ENCODE measurements at regions not wholly inside any gene's neighbourhood (a gene's known extent, or its start where the extent isn't known, plus 50 kb on each side); places are given as distances from the start of the nearest gene placed in this dataset.

DNA sequence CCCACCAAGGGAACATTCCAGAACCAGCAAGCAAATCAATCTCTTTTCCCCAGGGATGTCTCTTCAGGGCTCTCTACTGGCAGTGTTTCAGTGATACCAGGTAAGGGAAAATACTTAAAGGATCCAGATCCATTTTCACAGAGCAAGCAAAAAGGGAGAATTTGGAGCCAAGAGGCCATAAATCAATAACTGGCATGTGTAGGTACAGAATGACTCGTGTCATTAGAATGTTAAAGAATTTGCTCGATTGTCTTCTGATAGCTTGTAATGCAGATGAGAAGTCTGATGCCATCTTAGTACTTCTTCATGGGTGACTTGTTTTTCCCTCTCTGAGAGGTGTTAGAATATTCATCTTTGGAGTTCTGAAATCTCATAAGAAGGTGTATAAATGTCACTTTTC lies 242.9 kb downstream of the KTN1 start:
- H3K27ac ChIP-seq (ENCODE audit: low read length) = no peak overlapping the region
- no peaks in the 10 kb centered on the region for H3K79me2 ChIP-seq (ENCODE audit: insufficient read depth, low read length)
- no peaks in the 10 kb centered on the region for H3K9me3 ChIP-seq (ENCODE audit: insufficient read depth, low read length, severe bottlenecking)
- no peaks in the 10 kb centered on the region for H3K36me3 ChIP-seq (ENCODE audit: insufficient read depth, low read length)
- H2AFZ ChIP-seq (ENCODE audit: low read depth, low read length) = no peak overlapping the region; the same call in 1 of the 2 replicates
- H3K4me1 ChIP-seq (ENCODE audit: insufficient read depth, low read length) = no peaks in the 10 kb centered on the region
- H3K27me3 ChIP-seq (ENCODE audit: insufficient read depth, low read length, poor library complexity) = no peaks in the 10 kb centered on the region
- TF ChIP-seq, protein P1, sequence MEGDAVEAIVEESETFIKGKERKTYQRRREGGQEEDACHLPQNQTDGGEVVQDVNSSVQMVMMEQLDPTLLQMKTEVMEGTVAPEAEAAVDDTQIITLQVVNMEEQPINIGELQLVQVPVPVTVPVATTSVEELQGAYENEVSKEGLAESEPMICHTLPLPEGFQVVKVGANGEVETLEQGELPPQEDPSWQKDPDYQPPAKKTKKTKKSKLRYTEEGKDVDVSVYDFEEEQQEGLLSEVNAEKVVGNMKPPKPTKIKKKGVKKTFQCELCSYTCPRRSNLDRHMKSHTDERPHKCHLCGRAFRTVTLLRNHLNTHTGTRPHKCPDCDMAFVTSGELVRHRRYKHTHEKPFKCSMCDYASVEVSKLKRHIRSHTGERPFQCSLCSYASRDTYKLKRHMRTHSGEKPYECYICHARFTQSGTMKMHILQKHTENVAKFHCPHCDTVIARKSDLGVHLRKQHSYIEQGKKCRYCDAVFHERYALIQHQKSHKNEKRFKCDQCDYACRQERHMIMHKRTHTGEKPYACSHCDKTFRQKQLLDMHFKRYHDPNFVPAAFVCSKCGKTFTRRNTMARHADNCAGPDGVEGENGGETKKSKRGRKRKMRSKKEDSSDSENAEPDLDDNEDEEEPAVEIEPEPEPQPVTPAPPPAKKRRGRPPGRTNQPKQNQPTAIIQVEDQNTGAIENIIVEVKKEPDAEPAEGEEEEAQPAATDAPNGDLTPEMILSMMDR (IDR thresholded peaks at IDR 0.05; ENCODE audit: borderline replicate concordance, extremely low read depth, low read length, poor library complexity, severe bottlenecking) = no peak
- no peak for TF ChIP-seq EZH2 (IDR thresholded peaks at IDR 0.05; ENCODE audit: borderline replicate concordance, low read depth, low read length, severe bottlenecking)
- no peak overlapping the region for H3K9ac ChIP-seq (ENCODE audit: low read depth, low read length)
- H3K4me3 ChIP-seq (ENCODE audit: low read depth in 1 of 2, low read length in 2 of 2) = no peak overlapping the region
- H3K4me2 ChIP-seq (ENCODE audit: insufficient read depth, low read length) = no peak overlapping the region
- DNase-seq = no peak
- no peaks in the 10 kb centered on the region for H4K20me1 ChIP-seq (ENCODE audit: insufficient read depth, low read length)
- no peak for ATAC-seq (ENCODE audit: insufficient read depth, low read depth)

DNA sequence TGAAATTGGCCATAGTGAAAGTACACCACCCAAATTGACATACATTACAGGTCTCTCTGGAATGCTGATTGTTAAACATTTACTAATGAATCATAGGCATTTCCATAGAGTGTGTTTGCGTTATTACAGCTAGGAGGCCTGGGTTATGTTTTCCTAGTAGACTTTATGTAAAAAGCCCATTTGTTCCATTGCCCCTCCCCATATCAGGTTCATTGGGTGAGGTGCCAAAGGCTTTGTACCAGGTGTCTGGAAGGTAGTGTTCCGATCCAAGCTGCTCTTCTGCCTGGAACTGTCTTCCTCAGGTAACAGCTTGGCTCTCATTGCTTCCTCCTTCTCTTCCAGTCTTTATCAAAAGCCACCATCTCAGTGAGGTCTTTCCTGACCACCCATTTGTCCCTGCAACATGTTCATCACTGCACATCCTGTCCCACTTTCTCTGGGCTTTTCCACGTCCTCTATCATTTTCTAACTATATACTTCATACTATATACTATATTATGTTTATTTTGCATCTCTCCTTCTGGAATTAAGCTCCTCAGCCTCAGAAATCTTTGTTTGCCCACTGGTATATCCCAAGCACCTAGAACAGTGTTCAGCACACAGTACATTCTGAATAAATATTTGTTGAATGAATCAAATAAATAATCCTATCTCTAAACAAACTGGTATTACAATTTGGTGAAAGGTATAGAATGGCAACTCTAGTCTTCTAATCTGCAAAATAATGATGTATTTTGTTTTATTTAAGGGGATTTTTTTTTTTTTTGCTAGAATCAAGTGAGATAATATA lies 252.3 kb downstream of the KTN1 start:
- Histone ChIP-seq H3K27me3 (ENCODE audit: insufficient read depth, low read length, poor library complexity) (no peaks in the 10 kb centered on the region), H3K27ac (ENCODE audit: low read length) (no peak overlapping the region), H3K79me2 (ENCODE audit: insufficient read depth, low read length) (no peaks in the 10 kb centered on the region), H3K9ac (ENCODE audit: low read depth, low read length) (no peak overlapping the region), H4K20me1 (ENCODE audit: insufficient read depth, low read length) (no peaks in the 10 kb centered on the region), H3K4me1 (ENCODE audit: insufficient read depth, low read length) (no peaks in the 10 kb centered on the region), H3K4me2 (ENCODE audit: insufficient read depth, low read length) (no peak overlapping the region), H3K9me3 (ENCODE audit: insufficient read depth, low read length, severe bottlenecking) (no peaks in the 10 kb centered on the region), H3K36me3 (ENCODE audit: insufficient read depth, low read length) (no peaks in the 10 kb centered on the region), H2AFZ (ENCODE audit: low read depth, low read length) (no peak overlapping the region), H3K4me3 (ENCODE audit: low read depth in 1 of 2, low read length in 2 of 2) (no peak overlapping the region)
- no peak for ATAC-seq (ENCODE audit: insufficient read depth, low read depth)
- TF ChIP-seq, protein P1 (IDR thresholded peaks at IDR 0.05; ENCODE audit: borderline replicate concordance, extremely low read depth, low read length, poor library complexity, severe bottlenecking) = no peak
- no peak for TF ChIP-seq EZH2 (IDR thresholded peaks at IDR 0.05; ENCODE audit: borderline replicate concordance, low read depth, low read length, severe bottlenecking)
- no peak for DNase-seq

DNA sequence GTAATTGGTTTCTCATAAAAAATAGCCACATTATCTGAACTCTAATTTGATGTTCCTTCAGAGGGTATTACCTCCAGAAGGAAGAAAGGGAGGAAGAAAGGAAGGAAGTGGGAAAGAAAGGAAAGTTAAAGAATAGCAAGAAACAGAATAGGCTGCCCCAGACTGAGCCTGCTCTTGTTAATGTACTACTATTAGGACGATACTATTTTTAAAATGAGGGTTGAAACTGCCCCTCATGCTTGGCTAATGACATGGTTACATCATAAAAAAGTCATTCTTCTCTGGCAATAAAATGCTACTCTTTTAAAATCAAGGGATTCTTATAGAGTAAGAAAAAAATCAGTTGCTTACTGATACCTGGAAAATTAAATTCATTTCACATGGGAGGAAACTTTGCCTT lies 253.0 kb downstream of the KTN1 start:
- Histone ChIP-seq H3K36me3 (ENCODE audit: insufficient read depth, low read length) (no peaks in the 10 kb centered on the region), H3K27ac (ENCODE audit: low read length) (no peak overlapping the region), H4K20me1 (ENCODE audit: insufficient read depth, low read length) (no peaks in the 10 kb centered on the region), H3K4me2 (ENCODE audit: insufficient read depth, low read length) (no peak overlapping the region), H3K9me3 (ENCODE audit: insufficient read depth, low read length, severe bottlenecking) (no peaks in the 10 kb centered on the region), H3K9ac (ENCODE audit: low read depth, low read length) (no peak overlapping the region), H3K79me2 (ENCODE audit: insufficient read depth, low read length) (no peaks in the 10 kb centered on the region), H3K4me3 (ENCODE audit: low read depth in 1 of 2, low read length in 2 of 2) (no peak overlapping the region), H2AFZ (ENCODE audit: low read depth, low read length) (no peak overlapping the region), H3K27me3 (ENCODE audit: insufficient read depth, low read length, poor library complexity) (no peaks in the 10 kb centered on the region), H3K4me1 (ENCODE audit: insufficient read depth, low read length) (no peaks in the 10 kb centered on the region)
- ATAC-seq (ENCODE audit: insufficient read depth, low read depth) (no peak), DNase-seq (no peak)
- no peak for TF ChIP-seq EZH2 (IDR thresholded peaks at IDR 0.05; ENCODE audit: borderline replicate concordance, low read depth, low read length, severe bottlenecking)
- TF ChIP-seq, protein P1 (IDR thresholded peaks at IDR 0.05; ENCODE audit: borderline replicate concordance, extremely low read depth, low read length, poor library complexity, severe bottlenecking) = no peak

Data from DND-41 (cell line).